Immature natural killer cell (primary cell): ENCODE measurements at regions not wholly inside any gene's neighbourhood (a gene's known extent, or its start where the extent isn't known, plus 50 kb on each side); places are given as distances from the start of the nearest gene placed in this dataset.

Source experiments
- DNase-seq, 3 donors: peaks; one replicate each; pipeline ENCODE4 v3.0.0; 2022; ENCODE audit warnings: mixed read lengths in 1 of 3
- H3K27ac Mint-ChIP-seq, 6 donors: one replicate each; pipeline ENCODE4 v1.8.0; 2020; ENCODE audit warnings: mixed read lengths in 6 of 6, mild to moderate bottlenecking in 5 of 6, inconsistent platforms in 4 of 6, moderate library complexity in 3 of 6
- H3K27me3 Mint-ChIP-seq, 3 donors: one replicate each; pipeline ENCODE4 v1.8.0; 2020 to 2021; ENCODE audit warnings: low read depth in 3 of 3, mild to moderate bottlenecking in 3 of 3, mixed read lengths in 3 of 3, moderate library complexity in 3 of 3, inconsistent platforms in 1 of 3
- H3K36me3 Mint-ChIP-seq, 3 donors: one replicate each; pipeline ENCODE4 v1.8.0; 2020; ENCODE audit warnings: mixed read lengths in 3 of 3, inconsistent platforms in 2 of 3, mild to moderate bottlenecking in 2 of 3
- H3K4me1 Mint-ChIP-seq, 2 donors: one replicate each; pipeline ENCODE4 v1.8.0; 2020; ENCODE audit warnings: inconsistent platforms in 2 of 2, mild to moderate bottlenecking in 2 of 2, mixed read lengths in 2 of 2, moderate library complexity in 1 of 2
- H3K4me3 Mint-ChIP-seq, 5 donors: one replicate each; pipeline ENCODE4 v1.8.0; 2020; ENCODE audit warnings: mild to moderate bottlenecking in 5 of 5, mixed read lengths in 5 of 5, inconsistent platforms in 3 of 5, moderate library complexity in 3 of 5
- H3K9me3 Mint-ChIP-seq, 6 donors: one replicate each; pipeline ENCODE4 v1.8.0; 2020; ENCODE audit warnings: mild to moderate bottlenecking in 6 of 6, mixed read lengths in 6 of 6, inconsistent platforms in 4 of 6, moderate library complexity in 3 of 6

- peaks cover 2 to 22% (median 10%) of the 10 kb centered on the region in 6 donors for H3K9me3 Mint-ChIP-seq
- DNase-seq = no peak
- no peaks in the 10 kb centered on the region for H3K4me1 Mint-ChIP-seq
- H3K4me3 Mint-ChIP-seq = no peak overlapping the region
- no peaks in the 10 kb centered on the region for H3K27me3 Mint-ChIP-seq
- H3K36me3 Mint-ChIP-seq = no peaks in the 10 kb centered on the region
- H3K27ac Mint-ChIP-seq = no peak overlapping the region
Observed at GRCh38 chr3:76753599-76753998, 286.3 kb upstream of the ROBO2 start.

DNA sequence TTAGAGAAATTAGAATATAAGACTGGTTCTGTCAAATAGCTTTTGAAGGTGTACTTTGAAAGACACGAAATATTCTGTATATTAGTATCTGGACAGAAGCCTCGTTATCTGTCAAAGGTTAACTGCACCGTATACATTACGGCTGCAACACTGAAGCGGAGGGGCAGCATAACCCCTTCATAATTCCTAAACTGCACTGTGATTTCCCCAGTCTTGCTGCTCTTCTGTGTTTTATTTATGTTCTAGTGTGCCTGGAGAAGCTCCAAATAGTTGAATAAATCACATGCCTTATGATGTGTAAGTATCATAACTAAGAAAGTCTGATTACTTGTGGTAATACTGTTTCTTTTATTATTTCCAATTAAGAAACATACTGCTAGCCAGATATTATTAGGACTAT is 285.7 kb upstream of the ROBO2 start:
- Mint-ChIP-seq H3K4me1 (no peaks in the 10 kb centered on the region), H3K27ac (no peak overlapping the region), H3K9me3 (peaks cover under 1 to 28% (median 10%) of the 10 kb centered on the region in 6 donors), H3K4me3 (no peak overlapping the region), H3K27me3 (no peaks in the 10 kb centered on the region), H3K36me3 (no peaks in the 10 kb centered on the region)
- no peak for DNase-seq

GRCh38 chr3:76756577-76756976 is 283.3 kb upstream of the ROBO2 start:
- no peak overlapping the region for H3K27ac Mint-ChIP-seq
- H3K4me3 Mint-ChIP-seq = no peak overlapping the region
- no peaks in the 10 kb centered on the region for H3K36me3 Mint-ChIP-seq
- no peak for DNase-seq
- H3K9me3 Mint-ChIP-seq = peaks cover 1 to 37% (median 11%) of the 10 kb centered on the region in 6 donors
- H3K4me1 Mint-ChIP-seq = no peaks in the 10 kb centered on the region
- H3K27me3 Mint-ChIP-seq = no peaks in the 10 kb centered on the region

DNA sequence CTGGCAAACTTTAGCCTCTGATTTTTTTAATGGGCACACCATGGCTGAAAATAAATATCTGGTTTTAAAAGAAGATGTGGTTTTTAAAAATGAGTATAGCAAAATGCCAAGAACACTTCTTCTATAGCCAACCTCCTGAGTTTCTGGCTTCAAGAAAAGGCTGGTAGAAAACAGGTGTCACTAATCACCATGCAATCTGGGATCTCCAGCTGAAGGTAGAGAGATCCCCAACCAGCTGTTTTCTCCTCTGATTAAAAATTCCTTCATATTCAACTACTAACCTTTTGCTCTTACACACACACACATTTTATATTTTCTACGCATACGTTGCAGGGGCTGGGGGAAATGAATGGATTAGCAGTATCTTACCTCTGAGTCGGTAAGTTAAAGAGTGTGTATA is 279.6 kb upstream of the ROBO2 start:
- no peaks in the 10 kb centered on the region for H3K4me1 Mint-ChIP-seq
- no peak overlapping the region for H3K4me3 Mint-ChIP-seq
- H3K9me3 Mint-ChIP-seq = peaks cover 3 to 44% (median 23%) of the 10 kb centered on the region in 6 donors
- H3K27me3 Mint-ChIP-seq = no peaks in the 10 kb centered on the region
- DNase-seq = no peak
- no peaks in the 10 kb centered on the region for H3K36me3 Mint-ChIP-seq
- H3K27ac Mint-ChIP-seq = no peak overlapping the region

DNA sequence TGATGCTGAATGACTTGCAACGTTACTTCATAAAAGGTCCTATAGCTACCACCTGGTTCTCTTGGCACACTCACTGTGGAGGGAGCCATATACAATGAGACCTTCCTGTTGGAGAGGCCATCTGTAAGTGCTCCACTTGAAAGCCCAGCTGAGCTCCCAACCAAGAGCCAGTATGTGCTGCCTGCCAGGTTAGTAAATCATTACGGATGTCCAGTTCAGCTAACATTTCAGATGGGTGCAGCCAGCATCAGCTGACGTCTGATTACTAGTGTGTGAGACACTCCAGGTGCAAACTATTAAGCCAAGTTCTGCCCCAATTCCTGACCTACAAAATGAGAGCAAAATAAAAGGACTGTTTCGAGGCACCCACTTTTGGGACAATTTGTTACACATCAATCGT is 274.4 kb upstream of the ROBO2 start:
- peaks cover 10 to 42% (median 27%) of the 10 kb centered on the region in 6 donors for H3K9me3 Mint-ChIP-seq
- no peaks in the 10 kb centered on the region for H3K4me1 Mint-ChIP-seq
- no peaks in the 10 kb centered on the region for H3K27me3 Mint-ChIP-seq
- H3K27ac Mint-ChIP-seq = no peak overlapping the region
- no peaks in the 10 kb centered on the region for H3K36me3 Mint-ChIP-seq
- no peak overlapping the region for H3K4me3 Mint-ChIP-seq
- DNase-seq = no peak

DNA sequence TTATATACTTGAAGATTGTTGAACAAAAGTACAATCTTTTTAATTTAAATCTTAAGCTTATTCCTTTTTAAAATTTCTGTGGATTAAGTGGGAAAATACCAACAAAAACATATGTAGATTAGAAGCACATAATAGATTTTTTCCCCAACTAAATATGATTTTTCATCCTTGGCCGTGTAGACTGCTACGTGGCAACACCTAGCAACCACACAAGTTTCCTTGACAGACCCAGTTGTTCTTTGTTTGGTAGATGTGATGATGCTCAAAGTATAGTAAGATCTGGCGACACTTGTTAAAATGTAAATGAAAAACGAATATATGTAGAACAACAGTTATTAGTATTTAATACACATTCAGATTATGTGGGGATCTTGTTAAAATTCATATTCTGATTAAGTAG is 271.0 kb upstream of the ROBO2 start:
- H3K36me3 Mint-ChIP-seq = no peaks in the 10 kb centered on the region
- no peaks in the 10 kb centered on the region for H3K4me1 Mint-ChIP-seq
- H3K27me3 Mint-ChIP-seq = no peaks in the 10 kb centered on the region
- DNase-seq = no peak
- H3K4me3 Mint-ChIP-seq = no peak overlapping the region
- H3K9me3 Mint-ChIP-seq = peaks cover 9 to 41% (median 23%) of the 10 kb centered on the region in 6 donors
- no peak overlapping the region for H3K27ac Mint-ChIP-seq

DNA sequence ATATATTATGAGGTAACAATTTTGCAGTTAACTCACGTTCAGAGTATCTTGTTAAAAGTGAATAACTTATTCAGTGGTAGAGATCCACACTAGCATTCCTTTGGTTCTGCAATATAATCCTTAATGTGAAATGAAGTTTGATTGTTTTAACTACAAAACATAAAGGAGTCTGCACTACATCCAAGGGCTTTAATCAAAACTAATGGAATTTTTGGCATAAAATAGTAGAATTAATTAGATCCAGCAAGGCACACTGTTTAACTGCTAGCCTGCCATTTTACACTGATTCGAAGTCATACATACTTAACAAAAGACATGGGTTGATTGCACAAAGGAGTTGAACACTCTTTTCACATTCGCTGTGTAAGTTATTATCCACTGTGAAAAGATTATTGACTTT is 263.0 kb upstream of the ROBO2 start:
- Mint-ChIP-seq H3K36me3 (peaks cover 0 to 3% (median 2%) of the 10 kb centered on the region in 3 donors), H3K4me3 (no peak overlapping the region), H3K4me1 (no peaks in the 10 kb centered on the region), H3K27me3 (no peaks in the 10 kb centered on the region), H3K27ac (no peak overlapping the region), H3K9me3 (peaks cover 13 to 61% (median 23%) of the 10 kb centered on the region in 6 donors)
- DNase-seq = no peak

DNA sequence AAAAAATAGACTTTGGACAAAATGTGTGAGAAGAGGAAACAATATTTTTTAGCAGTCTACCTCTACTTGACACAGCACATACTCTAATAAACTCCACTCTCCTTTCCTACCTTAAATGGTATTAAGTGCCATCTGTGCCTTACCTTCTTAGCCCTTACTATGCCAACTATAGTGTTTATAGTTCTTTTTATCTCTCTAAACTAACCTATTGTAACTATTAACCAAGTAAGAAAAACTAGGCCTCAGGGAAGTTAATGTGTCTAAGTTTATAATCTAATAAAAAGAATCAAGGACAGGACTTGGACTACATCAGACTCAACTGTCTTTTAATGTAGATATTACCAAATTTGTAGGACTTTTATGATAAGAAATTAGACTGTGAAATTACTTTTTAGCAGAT is 251.7 kb upstream of the ROBO2 start:
- DNase-seq = no peak
- peaks cover 11 to 44% (median 23%) of the 10 kb centered on the region in 6 donors for H3K9me3 Mint-ChIP-seq
- H3K4me3 Mint-ChIP-seq = no peak overlapping the region
- no peaks in the 10 kb centered on the region for H3K27me3 Mint-ChIP-seq
- no peaks in the 10 kb centered on the region for H3K4me1 Mint-ChIP-seq
- no peak overlapping the region for H3K27ac Mint-ChIP-seq
- H3K36me3 Mint-ChIP-seq = no peaks in the 10 kb centered on the region

DNA sequence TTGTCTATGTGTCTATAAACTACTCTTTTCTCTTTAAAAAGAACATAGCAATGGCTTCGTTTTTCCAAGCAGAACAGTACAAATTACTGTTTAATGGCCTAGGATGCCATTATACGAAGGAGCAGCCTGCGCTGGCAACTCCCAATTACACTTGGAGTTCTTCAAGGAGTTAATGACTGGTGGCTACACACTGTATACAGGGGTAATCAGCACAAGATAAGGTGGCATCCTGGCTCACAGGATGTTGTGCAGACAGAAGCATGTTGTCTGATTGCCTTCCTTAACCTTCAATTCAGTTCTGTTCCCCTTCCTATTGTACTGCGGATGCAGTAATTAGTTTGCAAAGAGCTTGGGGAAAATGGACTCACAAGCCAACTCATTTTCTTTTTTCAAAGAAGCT is 250.7 kb upstream of the ROBO2 start:
- Mint-ChIP-seq H3K36me3 (no peaks in the 10 kb centered on the region), H3K9me3 (peaks cover 4 to 42% (median 18%) of the 10 kb centered on the region in 6 donors), H3K4me1 (no peaks in the 10 kb centered on the region), H3K27me3 (no peaks in the 10 kb centered on the region), H3K27ac (no peak overlapping the region), H3K4me3 (no peak overlapping the region)
- DNase-seq = no peak

DNA sequence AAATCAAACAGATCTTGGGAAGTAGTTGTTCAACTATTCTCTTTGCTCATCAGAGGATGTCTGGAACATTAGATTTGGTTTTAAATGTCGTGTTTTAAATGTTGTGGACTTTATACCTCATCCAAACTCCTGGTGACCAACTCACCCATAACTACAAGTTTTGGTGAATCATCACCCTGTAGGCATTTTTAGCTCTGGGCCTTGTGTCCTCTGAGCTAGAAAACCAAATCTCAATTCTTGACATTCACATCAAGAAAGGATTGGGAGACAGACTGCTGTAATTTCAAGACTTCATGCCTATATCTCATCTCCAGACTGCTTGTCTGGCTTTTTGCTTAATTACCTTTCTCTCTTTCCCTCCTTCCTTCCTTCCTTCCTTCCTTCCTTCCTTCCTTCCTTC is 228.5 kb upstream of the ROBO2 start:
- DNase-seq = no peak
- H3K4me3 Mint-ChIP-seq = no peak overlapping the region
- peaks cover 0 to 2% (median 0%) of the 10 kb centered on the region in 3 donors for H3K27me3 Mint-ChIP-seq
- H3K9me3 Mint-ChIP-seq = peaks cover 6 to 61% (median 28%) of the 10 kb centered on the region in 6 donors
- no peaks in the 10 kb centered on the region for H3K36me3 Mint-ChIP-seq
- no peaks in the 10 kb centered on the region for H3K4me1 Mint-ChIP-seq
- H3K27ac Mint-ChIP-seq = no peak overlapping the region

- Mint-ChIP-seq H3K9me3 (peaks cover 6 to 64% (median 31%) of the 10 kb centered on the region in 6 donors), H3K4me3 (no peak overlapping the region)
Observed at GRCh38 chr3:76812649-76813242, 227.2 kb upstream of the ROBO2 start.

DNA sequence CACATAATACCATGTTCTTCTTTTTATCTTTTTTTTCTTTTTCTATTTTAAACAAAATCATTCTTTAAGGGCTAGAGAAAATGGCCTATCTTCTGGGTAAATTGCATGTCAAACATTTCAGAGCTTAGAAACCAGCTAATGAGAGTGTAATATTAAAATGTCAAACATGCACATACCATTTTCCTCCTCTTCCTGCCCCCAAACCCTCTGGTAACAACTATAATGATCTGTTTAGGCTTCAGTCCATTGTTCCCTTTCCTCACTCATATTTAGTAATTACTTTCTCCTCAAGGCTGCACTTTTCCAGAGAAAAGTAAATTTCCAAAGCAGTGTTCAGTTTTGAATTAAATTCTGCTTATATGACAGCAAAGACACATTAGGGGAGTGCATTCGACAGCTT is 224.3 kb upstream of the ROBO2 start:
- H3K36me3 Mint-ChIP-seq = no peaks in the 10 kb centered on the region
- H3K27me3 Mint-ChIP-seq = no peaks in the 10 kb centered on the region
- H3K27ac Mint-ChIP-seq = no peak overlapping the region
- peaks cover 6 to 65% (median 35%) of the 10 kb centered on the region in 6 donors for H3K9me3 Mint-ChIP-seq
- no peak for DNase-seq
- H3K4me3 Mint-ChIP-seq = no peak overlapping the region
- H3K4me1 Mint-ChIP-seq = no peaks in the 10 kb centered on the region

More at GRCh38 chr3:76812649-76813242, 227.2 kb upstream of the ROBO2 start:
- H3K4me1 Mint-ChIP-seq = no peaks in the 10 kb centered on the region
- H3K27me3 Mint-ChIP-seq = peaks cover 0 to 2% (median 0%) of the 10 kb centered on the region in 3 donors
- DNase-seq = no peak
- no peaks in the 10 kb centered on the region for H3K36me3 Mint-ChIP-seq
- no peak overlapping the region for H3K27ac Mint-ChIP-seq

DNA sequence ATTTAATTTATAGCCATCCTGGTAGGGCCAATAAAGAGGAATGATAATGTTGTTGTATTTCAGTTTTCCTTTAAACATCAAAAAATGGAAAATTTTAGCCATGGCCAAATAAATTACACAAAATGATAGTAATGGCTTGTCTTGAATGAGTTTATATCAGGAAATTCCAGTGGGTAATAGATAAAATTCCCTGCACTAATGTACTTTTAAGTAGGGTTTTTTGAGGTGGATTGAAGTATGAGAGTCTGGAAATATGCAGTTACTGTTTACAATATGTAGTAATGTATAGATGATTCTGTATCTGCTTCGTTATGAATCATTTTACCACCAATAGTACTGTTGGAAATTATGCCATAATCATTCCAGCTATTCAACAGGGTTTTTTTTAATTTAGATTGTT is 219.4 kb upstream of the ROBO2 start:
- H3K27ac Mint-ChIP-seq = no peak overlapping the region

DNA sequence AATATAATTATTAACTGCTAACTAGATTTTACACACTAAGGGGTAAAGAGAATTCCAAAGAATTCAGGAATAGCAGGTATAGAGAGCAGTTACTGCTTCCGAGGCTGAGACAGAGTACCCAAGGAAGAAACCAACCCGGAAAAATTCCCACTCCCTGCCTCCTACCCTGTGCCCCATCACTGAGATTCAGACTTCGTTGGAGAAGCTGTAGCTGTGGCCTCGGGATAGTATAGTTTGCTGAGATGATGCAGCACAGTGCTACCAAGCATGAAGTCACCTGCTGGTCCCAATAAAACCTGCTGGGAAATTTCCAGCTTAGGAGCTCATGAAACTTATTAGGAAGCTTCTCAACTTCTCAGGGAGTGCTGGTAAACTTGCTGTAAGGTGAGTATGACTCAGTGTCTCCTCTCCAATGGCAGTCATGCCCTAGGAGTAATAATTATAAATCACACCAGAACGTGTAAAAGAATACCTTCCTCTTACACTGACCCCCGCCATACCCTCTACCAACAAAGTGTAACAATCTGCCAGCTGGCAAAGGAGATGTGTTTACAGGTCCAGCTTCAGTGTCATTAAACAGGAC is 215.2 kb upstream of the ROBO2 start:
- no peaks in the 10 kb centered on the region for H3K36me3 Mint-ChIP-seq
- H3K27me3 Mint-ChIP-seq = no peaks in the 10 kb centered on the region
- no peak overlapping the region for H3K27ac Mint-ChIP-seq
- DNase-seq = no peak
- no peaks in the 10 kb centered on the region for H3K4me1 Mint-ChIP-seq
- H3K4me3 Mint-ChIP-seq = no peak overlapping the region
- H3K9me3 Mint-ChIP-seq = peaks cover 12 to 50% (median 20%) of the 10 kb centered on the region in 6 donors

More for the DNA sequence above, 219.4 kb upstream of the ROBO2 start:
- H3K9me3 Mint-ChIP-seq = peaks cover 10 to 70% (median 30%) of the 10 kb centered on the region in 6 donors
- no peak for DNase-seq
- no peaks in the 10 kb centered on the region for H3K4me1 Mint-ChIP-seq
- H3K36me3 Mint-ChIP-seq = no peaks in the 10 kb centered on the region
- no peaks in the 10 kb centered on the region for H3K27me3 Mint-ChIP-seq
- H3K4me3 Mint-ChIP-seq = no peak overlapping the region

GRCh38 chr3:76826861-76827260 is 213.0 kb upstream of the ROBO2 start:
- Mint-ChIP-seq H3K36me3 (no peaks in the 10 kb centered on the region), H3K4me1 (no peaks in the 10 kb centered on the region), H3K4me3 (no peak overlapping the region), H3K9me3 (peaks cover 18 to 59% (median 26%) of the 10 kb centered on the region in 6 donors), H3K27ac (no peak overlapping the region), H3K27me3 (no peaks in the 10 kb centered on the region)
- DNase-seq = no peak
